ENCODE measurements at regions not wholly inside any gene's neighbourhood (a gene's known extent, or its start where the extent isn't known, plus 50 kb on each side); places are given as distances from the start of the nearest gene placed in this dataset.

DNA sequence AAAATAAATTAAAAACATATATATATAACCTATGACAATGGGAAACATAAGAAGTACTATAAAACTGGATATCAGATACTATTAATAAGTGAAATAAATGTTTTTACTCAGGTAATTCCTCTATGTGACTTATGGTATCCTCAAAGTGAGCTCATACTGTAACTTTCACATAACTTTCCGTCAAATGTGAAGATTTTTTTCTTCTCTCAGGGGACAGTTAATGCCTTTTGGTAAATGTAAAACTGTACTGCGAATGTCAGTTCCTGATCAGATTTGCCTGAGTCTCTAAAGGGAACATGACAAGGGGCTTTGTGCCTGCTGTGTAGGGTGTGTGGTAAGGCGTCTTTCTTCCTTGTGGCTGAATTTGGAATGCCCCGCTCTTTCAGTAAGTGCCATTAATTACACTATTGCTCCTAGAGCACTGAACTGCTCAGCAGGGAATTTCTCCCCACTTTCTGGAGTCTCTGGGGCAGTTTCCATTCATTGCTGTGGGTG lies 271.8 kb downstream of the PRL start:
- no peaks in the 10 kb centered on the region for H4K20me1 ChIP-seq (ENCODE audit: control insufficient read depth, extremely low read depth, insufficient read depth, low read length)
- dilution Hi-C loops (cut with MboI; ENCODE audit: extremely low pct_ligation_motif_present, low sequenced_read_pairs): no loop called here
- no peak overlapping the region for H3K27ac ChIP-seq (ENCODE audit: control insufficient read depth, insufficient read depth, low read length)
- no peaks in the 10 kb centered on the region for H3K79me2 ChIP-seq (ENCODE audit: control insufficient read depth, insufficient read depth, low read length)
- DNase-seq (ENCODE audit: low read depth, low spot score) (no peak), FAIRE-seq (no peak)
- TF ChIP-seq EZH2 (IDR thresholded peaks at IDR 0.05; ENCODE audit: low read length): no peak
- TF ChIP-seq, protein P1, sequence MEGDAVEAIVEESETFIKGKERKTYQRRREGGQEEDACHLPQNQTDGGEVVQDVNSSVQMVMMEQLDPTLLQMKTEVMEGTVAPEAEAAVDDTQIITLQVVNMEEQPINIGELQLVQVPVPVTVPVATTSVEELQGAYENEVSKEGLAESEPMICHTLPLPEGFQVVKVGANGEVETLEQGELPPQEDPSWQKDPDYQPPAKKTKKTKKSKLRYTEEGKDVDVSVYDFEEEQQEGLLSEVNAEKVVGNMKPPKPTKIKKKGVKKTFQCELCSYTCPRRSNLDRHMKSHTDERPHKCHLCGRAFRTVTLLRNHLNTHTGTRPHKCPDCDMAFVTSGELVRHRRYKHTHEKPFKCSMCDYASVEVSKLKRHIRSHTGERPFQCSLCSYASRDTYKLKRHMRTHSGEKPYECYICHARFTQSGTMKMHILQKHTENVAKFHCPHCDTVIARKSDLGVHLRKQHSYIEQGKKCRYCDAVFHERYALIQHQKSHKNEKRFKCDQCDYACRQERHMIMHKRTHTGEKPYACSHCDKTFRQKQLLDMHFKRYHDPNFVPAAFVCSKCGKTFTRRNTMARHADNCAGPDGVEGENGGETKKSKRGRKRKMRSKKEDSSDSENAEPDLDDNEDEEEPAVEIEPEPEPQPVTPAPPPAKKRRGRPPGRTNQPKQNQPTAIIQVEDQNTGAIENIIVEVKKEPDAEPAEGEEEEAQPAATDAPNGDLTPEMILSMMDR (optimal IDR thresholded peaks at IDR 0.05 in 1 of 3, IDR thresholded peaks at IDR 0.05 in 1 of 3, conservative IDR thresholded peaks at IDR 0.05 in 1 of 3; ENCODE audit: extremely low read depth in 1 of 3, insufficient read depth in 2 of 3, low read length in 3 of 3): no peak
- H2AFZ ChIP-seq (ENCODE audit: control insufficient read depth, low read length): no peak overlapping the region
- H3K27me3 ChIP-seq (ENCODE audit: control insufficient read depth, extremely low read depth, insufficient read depth, low read length): no peaks in the 10 kb centered on the region
- H3K4me3 ChIP-seq (ENCODE audit: control insufficient read depth in 2 of 3, extremely low read depth in 1 of 3, insufficient read depth in 2 of 3, low read depth in 1 of 3, low read length in 3 of 3): no peak overlapping the region
- H3K9me1 ChIP-seq (ENCODE audit: control insufficient read depth, extremely low read depth, insufficient read depth, low read length): no peaks in the 10 kb centered on the region
- H3K36me3 ChIP-seq (ENCODE audit: control insufficient read depth in 2 of 2, extremely low read depth in 1 of 2, insufficient read depth in 2 of 2, low read length in 2 of 2): no peaks in the 10 kb centered on the region
- H3K4me2 ChIP-seq (ENCODE audit: control insufficient read depth, extremely low read depth, insufficient read depth, low read depth, low read length): no peak overlapping the region
- H3K9me3 ChIP-seq (ENCODE audit: control insufficient read depth, low read depth, low read length): no peaks in the 10 kb centered on the region
- H3K9ac ChIP-seq (ENCODE audit: control insufficient read depth, extremely low read depth, insufficient read depth, low read length): no peak overlapping the region
- no peaks in the 10 kb centered on the region for H3K4me1 ChIP-seq (ENCODE audit: control insufficient read depth, extremely low read depth, insufficient read depth, low read length)

DNA sequence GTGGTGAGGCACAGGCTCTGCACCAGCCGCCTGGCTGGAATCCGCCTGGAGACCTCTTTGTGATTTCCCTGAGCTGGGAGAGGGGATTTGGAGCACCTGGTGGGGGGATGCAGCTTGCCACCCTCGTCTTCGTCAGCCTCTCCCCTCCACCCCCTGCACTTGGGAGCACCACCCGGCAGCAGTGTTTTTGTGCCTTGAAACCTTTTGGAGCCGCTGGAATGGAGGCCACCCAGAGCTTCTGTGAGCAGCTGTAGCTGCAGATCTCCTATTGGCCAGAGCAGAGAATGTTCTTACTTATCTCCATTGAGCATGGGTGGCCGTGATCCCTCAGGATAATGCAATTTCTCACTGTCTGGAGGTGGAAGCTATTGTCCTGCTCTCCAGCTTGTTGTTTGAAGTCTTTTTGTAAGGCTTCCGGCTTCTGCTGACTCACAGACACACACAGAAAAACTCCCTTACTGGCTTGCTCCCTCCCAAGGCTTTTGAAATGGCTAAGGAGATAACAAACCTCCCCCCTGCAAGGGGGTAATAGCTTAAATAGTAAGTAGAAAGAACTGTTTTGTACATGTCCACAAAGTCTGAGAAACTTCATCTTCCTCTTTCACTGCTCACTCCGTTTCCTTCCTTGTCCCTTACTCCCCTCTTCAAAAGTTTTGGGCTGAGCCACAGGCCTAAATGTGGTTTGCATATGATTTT lies 271.2 kb downstream of the PRL start:
- Histone ChIP-seq H3K9ac (ENCODE audit: control insufficient read depth, extremely low read depth, insufficient read depth, low read length) (no peak overlapping the region), H3K4me3 (ENCODE audit: control insufficient read depth in 2 of 3, extremely low read depth in 1 of 3, insufficient read depth in 2 of 3, low read depth in 1 of 3, low read length in 3 of 3) (no peak overlapping the region), H3K27me3 (ENCODE audit: control insufficient read depth, extremely low read depth, insufficient read depth, low read length) (no peaks in the 10 kb centered on the region), H2AFZ (ENCODE audit: control insufficient read depth, low read length) (no peak overlapping the region), H3K36me3 (ENCODE audit: control insufficient read depth in 2 of 2, extremely low read depth in 1 of 2, insufficient read depth in 2 of 2, low read length in 2 of 2) (no peaks in the 10 kb centered on the region), H3K79me2 (ENCODE audit: control insufficient read depth, insufficient read depth, low read length) (no peaks in the 10 kb centered on the region), H4K20me1 (ENCODE audit: control insufficient read depth, extremely low read depth, insufficient read depth, low read length) (no peaks in the 10 kb centered on the region), H3K4me1 (ENCODE audit: control insufficient read depth, extremely low read depth, insufficient read depth, low read length) (no peaks in the 10 kb centered on the region), H3K9me1 (ENCODE audit: control insufficient read depth, extremely low read depth, insufficient read depth, low read length) (no peaks in the 10 kb centered on the region), H3K9me3 (ENCODE audit: control insufficient read depth, low read depth, low read length) (no peaks in the 10 kb centered on the region), H3K4me2 (ENCODE audit: control insufficient read depth, extremely low read depth, insufficient read depth, low read depth, low read length) (no peak overlapping the region), H3K27ac (ENCODE audit: control insufficient read depth, insufficient read depth, low read length) (no peak overlapping the region)
- dilution Hi-C loops (cut with MboI; ENCODE audit: extremely low pct_ligation_motif_present, low sequenced_read_pairs): no loop called here
- no peak for DNase-seq (ENCODE audit: low read depth, low spot score)
- no peak for TF ChIP-seq EZH2 (IDR thresholded peaks at IDR 0.05; ENCODE audit: low read length)
- TF ChIP-seq, protein P1 (optimal IDR thresholded peaks at IDR 0.05 in 1 of 3, IDR thresholded peaks at IDR 0.05 in 1 of 3, conservative IDR thresholded peaks at IDR 0.05 in 1 of 3; ENCODE audit: extremely low read depth in 1 of 3, insufficient read depth in 2 of 3, low read length in 3 of 3): no peak
- FAIRE-seq: no peak

Measured in keratinocyte (primary cell).